GM04504 (cell line): ENCODE measurements at regions not wholly inside any gene's neighbourhood (a gene's known extent, or its start where the extent isn't known, plus 50 kb on each side); places are given as distances from the start of the nearest gene placed in this dataset.

Experiments
- DNase-seq: peaks from one replicate; pipeline ENCODE4 v3.0.0-alpha.2; 2012; ENCODE audit warnings: low read depth

DNA sequence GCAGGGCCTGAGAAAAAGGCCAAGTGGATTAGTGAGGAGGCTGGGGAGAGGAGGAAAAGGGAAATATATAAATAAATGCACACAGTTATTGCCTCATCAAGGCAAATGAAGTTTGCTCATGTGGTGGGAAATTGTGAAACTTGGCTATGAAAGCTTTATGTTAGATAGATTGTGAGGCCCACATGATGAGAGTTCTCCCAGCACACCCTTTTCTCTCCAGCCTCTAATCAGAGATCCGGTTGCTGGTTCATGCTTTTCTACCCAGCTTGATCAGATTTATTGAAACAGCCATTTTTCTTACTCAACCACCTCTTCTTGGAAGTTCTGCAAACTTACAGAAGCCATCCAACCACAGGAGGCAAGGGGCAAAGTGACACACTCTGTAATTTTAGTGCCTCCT is 125.8 kb upstream of the KLF4 start:
- DNase-seq = no peak

- DNase-seq = no peak
Observed at GRCh38 chr9:107614765-107615164, 125.2 kb upstream of the KLF4 start.

DNA sequence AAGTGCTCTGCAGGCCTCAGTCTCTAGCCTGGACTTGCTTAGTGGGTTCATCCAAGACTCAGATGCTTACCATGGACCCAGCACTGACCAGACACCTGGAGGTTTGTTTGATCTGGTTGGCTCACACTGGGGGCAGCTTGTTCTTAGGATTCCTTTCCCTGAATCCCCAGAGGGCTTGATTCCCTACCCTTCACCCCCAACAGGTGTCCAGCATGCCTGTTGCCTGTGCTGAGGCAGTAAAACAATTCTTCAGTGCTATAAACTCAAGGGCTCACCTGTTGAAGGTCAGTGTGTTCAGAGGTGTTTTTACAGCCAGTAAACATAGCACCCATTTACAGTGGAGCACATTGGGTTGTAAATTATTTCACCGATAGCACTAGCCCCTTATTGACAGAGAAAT is 123.8 kb upstream of the KLF4 start:
- no peak for DNase-seq

DNA sequence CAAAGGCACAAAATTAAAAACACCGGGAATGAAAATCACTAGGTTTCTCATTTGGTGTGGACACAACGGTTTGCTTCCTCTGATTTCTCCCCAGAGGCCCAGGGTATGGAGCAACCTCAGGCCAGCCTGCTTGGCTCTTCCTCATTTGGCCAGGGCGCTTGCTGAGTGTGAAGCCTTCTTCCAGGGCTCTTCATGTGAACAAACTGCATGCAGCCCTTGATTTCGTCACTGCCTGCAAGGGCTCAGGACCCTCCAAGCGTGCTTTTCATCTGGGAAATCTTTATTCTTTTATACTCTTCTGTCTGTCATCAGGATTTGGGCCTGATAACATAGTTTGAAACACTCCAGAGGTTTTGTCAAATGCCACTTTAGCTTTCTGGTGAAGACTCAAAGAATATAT is 122.6 kb upstream of the KLF4 start:
- DNase-seq = no peak

- no peak for DNase-seq
Observed at GRCh38 chr9:107609547-107609946, 120.0 kb upstream of the KLF4 start.

DNA sequence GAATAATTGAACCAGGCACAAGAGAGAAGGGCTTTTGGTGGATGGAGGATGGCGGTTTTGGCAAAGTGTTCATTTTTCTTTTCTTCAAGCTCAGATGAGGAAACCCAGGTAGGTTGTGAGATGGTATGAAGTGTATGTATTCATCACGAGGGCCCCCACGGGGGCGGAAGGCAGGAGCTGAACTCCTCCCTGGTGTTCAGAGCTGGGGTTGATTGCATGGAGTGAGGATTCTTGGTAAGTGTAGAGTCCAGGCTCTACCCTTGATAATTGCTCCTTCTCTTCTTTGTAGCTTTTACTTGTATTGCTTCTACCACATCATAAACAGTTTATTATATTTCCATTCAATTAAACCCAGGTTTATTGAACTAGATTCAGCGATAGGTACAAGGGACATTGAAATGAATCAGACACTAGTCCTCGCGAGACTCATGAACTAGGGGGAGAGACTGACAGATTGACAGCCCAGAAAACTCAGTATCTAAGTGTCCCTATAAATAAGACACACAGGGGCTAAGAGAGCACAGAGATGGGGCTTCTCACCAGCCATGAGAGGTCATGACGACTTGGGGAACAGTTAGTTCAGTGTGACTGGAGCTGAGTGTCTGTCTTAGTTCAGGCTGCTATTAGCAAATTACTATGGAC is 116.7 kb upstream of the KLF4 start:
- DNase-seq = no peak

DNA sequence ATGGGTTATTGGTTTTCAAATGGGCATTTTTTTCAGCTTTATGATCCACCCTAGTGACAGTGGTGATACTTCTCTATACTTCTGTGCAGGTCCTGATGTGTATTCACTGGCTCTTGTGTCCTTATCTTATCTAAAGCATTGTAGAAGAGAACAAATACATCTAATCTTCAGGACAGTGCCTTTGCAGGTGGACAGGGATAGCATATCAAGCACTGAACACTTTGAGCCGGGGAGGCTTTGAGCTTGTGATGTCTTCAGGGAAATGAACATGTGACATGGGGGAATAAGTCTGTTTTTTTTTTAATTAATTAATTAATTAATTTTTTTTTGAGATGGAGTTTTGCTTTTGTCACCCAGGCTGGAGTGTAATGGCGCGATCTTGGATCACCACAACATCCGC is 115.5 kb upstream of the KLF4 start:
- no peak for DNase-seq

- DNase-seq = no peak
Observed at GRCh38 chr9:107603281-107603680, 113.7 kb upstream of the KLF4 start.

DNA sequence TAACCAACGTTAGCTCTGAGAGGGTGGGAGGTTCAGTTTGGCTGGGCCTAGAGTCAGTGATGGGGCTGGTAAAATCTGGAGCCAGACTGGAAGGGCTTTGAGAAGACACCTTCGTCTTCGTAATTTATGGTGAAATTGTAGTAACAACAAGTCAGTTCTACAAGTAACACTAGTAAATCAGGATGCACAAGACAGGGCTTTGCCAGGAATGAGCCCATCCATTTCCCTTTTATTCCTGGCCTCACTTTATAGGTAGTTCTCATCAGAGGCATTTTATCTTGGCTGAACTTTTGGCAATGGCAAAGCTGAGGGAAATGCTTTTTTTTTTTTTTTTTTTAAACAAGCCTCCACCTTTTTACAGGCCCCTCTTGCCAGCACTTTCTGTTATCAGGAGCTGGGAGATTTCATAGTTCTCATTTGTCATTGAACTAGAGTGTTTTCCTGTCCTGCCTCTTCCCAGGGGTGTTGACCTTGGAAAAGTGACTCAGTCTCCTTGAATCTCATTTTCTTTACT is 110.5 kb upstream of the KLF4 start:
- DNase-seq = no peak

DNA sequence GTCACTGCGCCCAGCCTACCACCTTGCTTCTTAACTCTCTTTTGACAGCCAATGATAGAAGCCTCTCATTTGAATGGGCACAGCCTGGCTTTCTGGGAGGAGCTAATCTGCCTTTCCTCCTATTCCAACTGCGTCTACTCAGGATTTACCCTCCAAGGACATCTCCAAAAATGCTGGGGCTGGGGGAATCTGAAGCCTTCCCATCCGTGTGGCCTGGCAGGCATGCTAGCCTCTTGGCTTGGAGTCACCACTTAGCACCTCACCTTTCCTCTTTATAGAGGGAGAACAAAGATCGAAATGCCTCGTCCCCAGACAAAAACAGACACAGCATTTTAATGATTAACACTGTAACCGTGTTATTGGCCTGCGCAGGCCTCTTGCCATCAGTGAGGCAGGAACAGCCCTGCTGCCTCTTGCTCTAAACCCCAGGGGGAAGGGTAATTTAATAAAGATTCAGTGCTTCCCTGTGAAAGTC is 108.2 kb upstream of the KLF4 start:
- no peak for DNase-seq

- no peak for DNase-seq
Observed at GRCh38 chr9:107594908-107595530, 105.5 kb upstream of the KLF4 start.

GRCh38 chr9:107593224-107593870 is 103.8 kb upstream of the KLF4 start:
- DNase-seq = no peak

GRCh38 chr9:107592424-107592823 is 102.9 kb upstream of the KLF4 start:
- no peak for DNase-seq

DNA sequence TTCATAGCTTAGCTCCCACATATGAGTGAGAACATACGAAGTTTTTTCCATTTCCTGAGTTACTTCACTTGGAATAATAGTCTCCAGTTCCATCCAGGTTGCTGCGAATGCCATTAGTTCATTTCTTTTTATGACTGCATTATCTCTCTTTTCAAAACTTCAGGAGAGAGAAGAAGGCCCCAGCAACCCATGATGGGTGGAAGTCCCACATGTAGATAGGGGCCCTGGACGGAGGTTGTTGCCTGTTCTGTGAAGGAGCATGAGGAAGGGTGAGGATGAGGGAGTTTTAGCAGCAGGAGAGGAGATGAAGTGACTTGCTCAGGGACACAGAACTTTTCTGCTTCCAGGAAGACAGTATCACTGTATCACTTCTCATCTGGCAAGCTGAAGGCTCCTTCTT is 102.2 kb upstream of the KLF4 start:
- no peak for DNase-seq

- DNase-seq = no peak
Observed at GRCh38 chr9:107588393-107588792, 98.8 kb upstream of the KLF4 start.

DNA sequence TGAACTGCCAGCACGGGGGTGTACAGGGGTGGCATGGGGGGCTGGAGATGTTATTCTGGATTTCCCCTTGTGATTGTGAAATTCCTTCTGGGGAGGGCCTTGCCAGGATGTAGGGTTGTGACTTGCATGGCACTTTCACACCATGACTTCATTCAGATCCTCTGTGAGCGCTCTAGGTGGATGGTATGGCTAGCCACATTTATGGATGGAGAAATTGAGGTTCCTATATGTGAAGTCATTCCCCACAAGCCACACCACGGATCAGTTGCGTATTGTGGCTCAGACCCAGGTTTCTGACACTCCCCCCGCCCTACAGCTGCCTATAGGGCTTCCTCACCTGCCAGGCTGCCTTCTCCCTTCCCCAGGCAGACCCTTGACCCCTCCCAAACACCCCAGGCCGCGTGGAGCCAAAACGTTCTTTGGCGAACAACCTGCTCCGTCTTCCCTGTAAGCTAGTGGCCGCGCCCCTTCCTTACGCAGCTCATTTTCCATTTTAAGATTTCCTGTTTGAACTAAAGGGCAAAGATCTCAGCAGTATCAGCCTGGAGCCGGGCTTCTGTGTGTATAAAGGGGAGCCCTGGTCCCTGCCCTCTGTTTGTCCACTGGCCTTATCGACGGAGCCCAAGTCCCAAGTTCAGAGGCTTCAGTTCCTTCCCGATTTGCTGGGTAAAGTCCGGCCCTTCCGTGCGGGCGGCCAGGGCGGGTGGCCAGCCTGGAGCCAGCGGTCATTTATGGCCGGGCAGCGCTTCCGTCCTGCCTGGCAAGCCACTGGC is 97.8 kb upstream of the KLF4 start:
- DNase-seq = no peak

- no peak for DNase-seq
Observed at GRCh38 chr9:107586493-107586892, 96.9 kb upstream of the KLF4 start.

GRCh38 chr9:107585465-107585864 is 95.9 kb upstream of the KLF4 start:
- no peak for DNase-seq

DNA sequence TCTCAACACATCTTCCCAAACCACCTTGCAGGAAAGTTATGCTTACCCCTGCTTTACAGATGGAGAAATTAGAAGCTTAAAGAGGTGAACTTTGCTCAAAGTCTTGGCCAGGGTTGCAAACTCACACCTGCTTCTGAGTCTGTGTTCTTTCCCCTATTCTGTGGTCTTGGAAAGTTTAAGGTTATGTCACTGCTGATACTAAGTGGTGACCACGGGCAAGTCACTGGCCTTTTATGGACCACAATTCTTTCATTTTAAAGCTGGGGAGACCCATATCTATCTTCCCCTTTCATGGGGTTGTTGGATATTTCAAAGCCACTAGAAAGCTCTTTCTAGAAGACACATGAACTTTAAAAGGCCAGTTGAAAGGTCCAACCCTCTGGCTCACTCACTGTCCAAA is 95.4 kb upstream of the KLF4 start:
- no peak for DNase-seq

DNA sequence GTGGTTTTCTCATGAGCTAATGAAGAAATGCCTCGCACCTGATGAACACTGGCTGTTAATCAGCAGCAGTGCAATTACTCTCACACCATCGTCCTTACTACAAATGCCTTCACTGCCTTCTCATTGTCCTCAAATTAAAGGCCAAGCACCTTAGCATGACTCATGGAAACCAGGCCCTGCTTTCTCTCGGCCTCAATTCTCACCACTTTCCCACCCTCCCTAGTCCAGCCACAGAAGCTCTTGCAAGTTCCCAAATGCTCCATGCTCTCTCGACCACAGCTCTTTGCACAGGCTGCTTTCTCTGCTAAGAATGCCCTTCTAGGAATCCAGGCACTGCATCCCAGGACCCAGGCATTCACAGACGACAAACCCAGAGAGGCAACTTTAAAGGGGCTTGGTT is 94.6 kb upstream of the KLF4 start:
- no peak for DNase-seq

- no peak for DNase-seq
Observed at GRCh38 chr9:107577140-107577776, 87.7 kb upstream of the KLF4 start.

- DNase-seq = no peak
Observed at GRCh38 chr9:107571148-107571547, 81.6 kb upstream of the KLF4 start.
